ENCODE measurements at regions not wholly inside any gene's neighbourhood (a gene's known extent, or its start where the extent isn't known, plus 50 kb on each side); places are given as distances from the start of the nearest gene placed in this dataset.

DNA sequence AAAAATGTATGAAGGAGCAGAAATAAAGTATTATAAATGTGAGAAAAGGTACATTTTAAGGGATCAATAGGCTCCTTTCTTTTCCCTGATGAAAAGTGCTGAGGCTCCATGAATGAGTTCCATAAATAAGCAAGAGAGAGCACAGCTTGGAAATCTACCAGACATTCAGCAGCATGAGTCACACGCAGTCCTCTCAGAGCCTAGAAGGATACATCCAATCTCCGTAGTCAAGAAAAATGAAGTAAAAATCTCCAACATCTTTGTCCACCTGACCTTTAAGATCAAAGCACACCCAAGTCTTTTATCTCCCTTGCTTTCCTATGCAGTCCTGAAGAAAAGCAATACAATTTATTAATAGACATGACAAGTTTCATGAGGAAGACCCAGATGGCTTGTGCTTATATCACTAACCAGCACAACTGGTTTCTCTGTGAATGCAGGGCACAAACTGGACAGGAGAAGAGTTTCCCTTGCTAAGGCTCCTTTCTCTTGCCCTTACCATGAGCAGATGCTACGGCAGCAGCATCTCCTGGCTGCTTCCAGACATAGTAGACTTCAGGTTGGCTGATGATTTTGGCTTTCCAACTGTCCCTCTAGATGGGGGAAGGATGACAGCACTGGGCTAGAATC lies 730.8 kb downstream of the EFNB2 start:
- BruUV-seq (replicated peaks), result no TSS peak
- Histone ChIP-seq H2BK120ac (ENCODE audit: low read depth, low read length) (no peak overlapping the region), H3K27me3 (ENCODE audit: control insufficient read depth, insufficient read depth, low read length) (no peaks in the 10 kb centered on the region), H4K5ac (ENCODE audit: low read depth, low read length) (no peak overlapping the region), H2BK20ac (ENCODE audit: low read depth, low read length) (peak overlapping the region; percentile 22; the same call in 1 of the 2 replicates), H3K23ac (ENCODE audit: low read depth, low read length) (no peak overlapping the region), H3K9me1 (ENCODE audit: insufficient read depth, low read length) (no peaks in the 10 kb centered on the region), H3K9me3 (ENCODE audit: control insufficient read depth, insufficient read depth, low read length) (no peaks in the 10 kb centered on the region), H3K36me3 (ENCODE audit: control insufficient read depth, insufficient read depth, low read length) (no peaks in the 10 kb centered on the region), H4K91ac (ENCODE audit: insufficient read depth, low read depth, low read length) (no peak overlapping the region), H3K9ac (ENCODE audit: low read depth, low read length) (no peak overlapping the region), H2BK15ac (ENCODE audit: low read depth, low read length) (no peak overlapping the region), H2AFZ (replicated peaks; ENCODE audit: low read length, poor library complexity) (no peak overlapping the region), H3K4me1 (ENCODE audit: control insufficient read depth, insufficient read depth, low read length) (no peaks in the 10 kb centered on the region), H2AK5ac (ENCODE audit: low read depth, low read length) (no peak overlapping the region), H3K79me1 (ENCODE audit: low read depth in 1 of 2, low read length in 2 of 2) (no peaks in the 10 kb centered on the region), H3K56ac (ENCODE audit: extremely low read depth, insufficient read depth, low read length) (no peak overlapping the region), H3K4me3 (ENCODE audit: insufficient read depth, low read depth, low read length) (no peak overlapping the region), H2BK5ac (ENCODE audit: low read depth, low read length, poor library complexity, severe bottlenecking) (no peak overlapping the region), H4K20me1 (ENCODE audit: insufficient read depth, low read length) (no peaks in the 10 kb centered on the region), H4K8ac (ENCODE audit: low read depth in 2 of 2, low read length in 2 of 2) (no peak overlapping the region), H3K4me2 (ENCODE audit: low read depth, low read length) (no peak overlapping the region), H3K4ac (ENCODE audit: low read depth, low read length) (no peak overlapping the region), H3K27ac (ENCODE audit: insufficient read depth, low read length) (no peak overlapping the region), H2AK9ac (replicated peaks; ENCODE audit: low read depth, low read length, poor library complexity) (no peak overlapping the region), H3K14ac (replicated peaks; ENCODE audit: low read depth, low read length) (no peak overlapping the region), H3K18ac (ENCODE audit: low read depth, low read length) (no peak overlapping the region)
- ChIA-PET CTCF (no interaction called here), POLR2A (ENCODE audit: unreplicated experiment) (no interaction called here)
- ATAC-seq (ENCODE audit: low read depth) (peak; percentile 89), DNase-seq (peak; percentile 59)
- dilution Hi-C loops (cut with HindIII; ENCODE audit: low sequenced_read_pairs, unreplicated experiment), result no loop called here
- no peak for TF ChIP-seq BHLHE40 (IDR thresholded peaks at IDR 0.05; ENCODE audit: low read depth, low read length)
- in situ Hi-C loops (cut with MboI; ENCODE audit: low sequenced_read_pairs), result no loop called here
- intact Hi-C loops (cut with micrococcal nuclease), result no loop called here
- WGBS, 2 experiments (ENCODE audit: extremely low coverage in 2 of 2, insufficient read length in 1 of 2), result no CpG with 5 or more reads among the region's 3 CpGs

Measured in IMR-90 (cell line).